AG10803 (cell line): ENCODE measurements at regions not wholly inside any gene's neighbourhood (a gene's known extent, or its start where the extent isn't known, plus 50 kb on each side); places are given as distances from the start of the nearest gene placed in this dataset.
A peak's percentile ranks its signal among the peaks of the same experiment; 100 is the strongest.

Experiments used
- DNase-seq: peaks from one replicate; pipeline ENCODE4 v3.0.0; 2010; ENCODE audit warnings: low read depth
- H3K4me3 ChIP-seq: 2 replicates; pipeline ENCODE4 v1.5.1; 2011; ENCODE audit warnings: mild to moderate bottlenecking, low read length, control low read depth
- CTCF ChIP-seq: conservative IDR thresholded peaks from 2 replicates; pipeline ENCODE4 v1.5.1; 2011; ENCODE audit warnings: mild to moderate bottlenecking, low read length, control low read depth, inconsistent platforms

GRCh38 chr1:187234706-187235105 is 406.0 kb downstream of the PLA2G4A start:
- DNase-seq = no peak
- no peak for TF ChIP-seq CTCF
- H3K4me3 ChIP-seq = no peak overlapping the region

GRCh38 chr1:187236199-187236598 is 407.4 kb downstream of the PLA2G4A start:
- no peak for DNase-seq
- TF ChIP-seq CTCF = no peak
- no peak overlapping the region for H3K4me3 ChIP-seq

GRCh38 chr1:187236676-187237075 is 407.9 kb downstream of the PLA2G4A start:
- no peak for TF ChIP-seq CTCF
- no peak overlapping the region for H3K4me3 ChIP-seq
- DNase-seq = no peak

- H3K4me3 ChIP-seq = no peak overlapping the region
- peak; percentile 11 for DNase-seq
- TF ChIP-seq CTCF = no peak
Observed at GRCh38 chr1:187237542-187237941, 408.8 kb downstream of the PLA2G4A start.

- DNase-seq = no peak
- H3K4me3 ChIP-seq = no peak overlapping the region
- no peak for TF ChIP-seq CTCF
Observed at GRCh38 chr1:187241971-187242370, 413.2 kb downstream of the PLA2G4A start.

- H3K4me3 ChIP-seq = no peak overlapping the region
- DNase-seq = no peak
- no peak for TF ChIP-seq CTCF
Observed at GRCh38 chr1:187244623-187245022, 415.9 kb downstream of the PLA2G4A start.

- TF ChIP-seq CTCF = no peak
- H3K4me3 ChIP-seq = no peak overlapping the region
- no peak for DNase-seq
Observed at GRCh38 chr1:187245201-187245600, 416.5 kb downstream of the PLA2G4A start.
